GM12875 (cell line): ENCODE measurements at regions not wholly inside any gene's neighbourhood (a gene's known extent, or its start where the extent isn't known, plus 50 kb on each side); places are given as distances from the start of the nearest gene placed in this dataset.
"Not testable (repeated sequence)": the region's sequence is repeated elsewhere in the genome, so short reads cannot be mapped to it uniquely, and the experiment has no call there.

ENCODE experiments used
- H3K4me3 ChIP-seq: one replicate; pipeline ENCODE4 v1.5.1; 2011; ENCODE audit warnings: low read depth, low read length, control low read depth
- TF ChIP-seq, protein P1 (sequence below): IDR thresholded peaks from 2 replicates; pipeline ENCODE4 v1.5.1; 2011; ENCODE audit warnings: low read depth, mild to moderate bottlenecking, control low read depth, inconsistent platforms, low read length, moderate library complexity, borderline replicate concordance; ENCODE audit not compliant: insufficient read depth

DNA sequence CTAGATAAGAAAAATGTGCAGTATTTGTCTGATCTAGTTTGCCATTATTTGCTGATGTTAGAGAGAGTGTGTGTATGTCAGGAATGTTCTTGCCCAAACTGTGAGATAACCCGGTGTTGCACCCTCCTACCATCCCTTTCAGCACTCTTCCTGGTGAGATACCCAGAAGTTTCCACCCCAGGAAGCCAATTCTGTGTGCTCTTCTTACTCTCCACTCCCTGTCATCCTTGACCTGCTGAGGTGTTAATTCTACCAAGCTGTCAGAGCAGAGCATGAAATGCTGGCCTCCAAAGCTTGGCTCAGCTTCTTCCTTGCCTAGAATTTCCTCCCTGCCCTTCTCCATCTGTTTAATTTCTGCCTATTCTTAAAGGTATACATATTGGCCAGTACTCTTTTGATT is 237.3 kb upstream of the CNR1 start:
- H3K4me3 ChIP-seq, result no peak overlapping the region
- TF ChIP-seq, protein P1, sequence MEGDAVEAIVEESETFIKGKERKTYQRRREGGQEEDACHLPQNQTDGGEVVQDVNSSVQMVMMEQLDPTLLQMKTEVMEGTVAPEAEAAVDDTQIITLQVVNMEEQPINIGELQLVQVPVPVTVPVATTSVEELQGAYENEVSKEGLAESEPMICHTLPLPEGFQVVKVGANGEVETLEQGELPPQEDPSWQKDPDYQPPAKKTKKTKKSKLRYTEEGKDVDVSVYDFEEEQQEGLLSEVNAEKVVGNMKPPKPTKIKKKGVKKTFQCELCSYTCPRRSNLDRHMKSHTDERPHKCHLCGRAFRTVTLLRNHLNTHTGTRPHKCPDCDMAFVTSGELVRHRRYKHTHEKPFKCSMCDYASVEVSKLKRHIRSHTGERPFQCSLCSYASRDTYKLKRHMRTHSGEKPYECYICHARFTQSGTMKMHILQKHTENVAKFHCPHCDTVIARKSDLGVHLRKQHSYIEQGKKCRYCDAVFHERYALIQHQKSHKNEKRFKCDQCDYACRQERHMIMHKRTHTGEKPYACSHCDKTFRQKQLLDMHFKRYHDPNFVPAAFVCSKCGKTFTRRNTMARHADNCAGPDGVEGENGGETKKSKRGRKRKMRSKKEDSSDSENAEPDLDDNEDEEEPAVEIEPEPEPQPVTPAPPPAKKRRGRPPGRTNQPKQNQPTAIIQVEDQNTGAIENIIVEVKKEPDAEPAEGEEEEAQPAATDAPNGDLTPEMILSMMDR, result no peak

DNA sequence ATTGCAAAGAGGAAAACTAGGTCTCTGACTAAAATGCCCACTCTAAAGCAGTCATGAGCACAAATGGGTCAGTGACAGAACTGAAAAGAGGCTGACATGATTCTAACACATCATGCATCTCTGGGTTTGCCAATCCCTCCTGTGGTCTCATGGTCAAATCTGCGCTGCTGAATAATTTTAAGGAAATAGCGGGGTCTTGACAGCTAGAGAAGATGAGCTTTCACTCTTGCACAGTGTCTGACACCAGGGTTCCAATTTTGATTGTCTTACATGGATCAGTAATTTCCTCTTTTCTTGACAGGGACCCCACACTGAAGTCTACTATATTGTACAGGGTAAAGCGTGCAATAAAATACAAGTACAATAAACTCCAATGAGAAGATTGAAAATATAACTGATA is 236.8 kb upstream of the CNR1 start:
- TF ChIP-seq, protein P1, result no peak
- no peak overlapping the region for H3K4me3 ChIP-seq

DNA sequence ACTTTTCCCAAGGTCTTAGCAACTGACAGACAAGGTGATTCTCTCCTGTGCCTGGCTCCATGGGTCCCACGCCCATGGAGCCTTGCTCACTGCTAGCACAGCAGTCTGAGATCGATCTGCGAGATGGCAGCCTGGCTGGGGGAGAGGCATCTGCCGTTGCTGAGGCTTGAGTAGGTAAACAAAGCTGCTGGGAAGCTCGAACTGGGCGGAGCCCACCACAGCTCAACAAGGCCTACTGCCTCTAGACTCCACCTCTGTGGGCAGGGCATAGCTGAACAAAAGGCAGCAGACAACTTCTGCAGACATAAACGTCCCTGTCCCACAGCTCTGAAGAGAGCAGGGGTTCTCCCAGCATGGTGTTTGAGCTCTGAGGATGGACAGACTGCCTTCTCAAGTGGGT is 224.9 kb upstream of the CNR1 start:
- H3K4me3 ChIP-seq, result not testable (repeated sequence)

DNA sequence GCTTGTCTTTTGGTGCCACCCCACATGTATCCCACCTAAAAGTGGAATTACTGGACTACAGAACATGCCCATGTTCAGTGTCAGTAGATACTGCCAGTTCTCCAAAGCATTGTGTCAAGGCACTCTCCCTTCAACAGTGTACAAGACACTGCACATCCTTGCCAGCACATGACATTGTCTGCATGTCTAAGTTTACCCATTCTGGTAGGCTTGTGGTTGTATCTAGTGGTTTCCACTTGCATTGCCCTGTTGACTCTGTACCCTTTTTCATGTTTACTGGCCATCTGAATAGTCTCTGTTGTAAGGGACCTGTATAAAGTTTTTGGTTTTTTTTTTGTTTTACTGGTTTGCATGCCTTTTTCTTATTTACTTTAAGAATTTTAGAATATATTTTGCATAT is 222.4 kb upstream of the CNR1 start:
- H3K4me3 ChIP-seq, result no peak overlapping the region
- TF ChIP-seq, protein P1, result no peak

DNA sequence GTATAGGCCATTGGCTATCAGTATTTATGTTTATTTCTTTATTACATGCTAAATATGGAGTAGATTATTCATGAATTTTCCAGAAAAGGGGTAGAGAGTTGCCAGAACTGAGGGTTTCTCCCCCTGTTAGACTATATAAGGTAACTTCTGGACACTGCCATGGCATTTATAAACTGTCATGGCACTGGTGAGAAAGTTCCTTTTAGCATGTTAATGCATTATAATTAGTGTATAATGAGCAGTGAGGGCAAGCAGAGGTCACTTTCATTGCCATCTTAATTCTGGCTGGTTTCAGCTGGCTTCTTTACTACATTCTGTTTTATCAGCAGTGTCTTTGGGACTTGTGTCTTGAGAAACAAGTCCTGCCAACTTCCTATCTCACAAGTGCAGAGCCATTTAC is 220.0 kb upstream of the CNR1 start:
- H3K4me3 ChIP-seq, result no peak overlapping the region

DNA sequence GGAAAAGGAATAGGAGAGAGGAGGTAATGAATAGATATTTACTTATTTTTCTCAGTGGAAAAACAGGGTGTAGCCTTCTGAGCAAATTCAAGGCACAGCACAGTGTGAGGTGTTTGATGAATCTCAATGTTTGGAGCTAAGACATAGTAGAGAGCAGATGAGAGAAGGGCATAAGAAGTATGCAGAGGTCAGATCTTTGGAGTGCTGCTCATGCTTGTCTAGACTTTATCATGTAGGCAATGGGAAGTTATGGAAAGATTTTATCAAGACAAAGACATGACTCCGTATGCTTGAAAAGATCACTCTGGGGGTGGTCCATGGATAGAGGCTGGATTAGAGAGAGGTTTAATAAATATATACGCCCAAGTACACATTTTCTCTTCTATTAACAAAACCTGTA is 217.0 kb upstream of the CNR1 start:
- TF ChIP-seq, protein P1, result no peak
- no peak overlapping the region for H3K4me3 ChIP-seq

More for the DNA sequence above, 220.0 kb upstream of the CNR1 start:
- TF ChIP-seq, protein P1, result no peak

DNA sequence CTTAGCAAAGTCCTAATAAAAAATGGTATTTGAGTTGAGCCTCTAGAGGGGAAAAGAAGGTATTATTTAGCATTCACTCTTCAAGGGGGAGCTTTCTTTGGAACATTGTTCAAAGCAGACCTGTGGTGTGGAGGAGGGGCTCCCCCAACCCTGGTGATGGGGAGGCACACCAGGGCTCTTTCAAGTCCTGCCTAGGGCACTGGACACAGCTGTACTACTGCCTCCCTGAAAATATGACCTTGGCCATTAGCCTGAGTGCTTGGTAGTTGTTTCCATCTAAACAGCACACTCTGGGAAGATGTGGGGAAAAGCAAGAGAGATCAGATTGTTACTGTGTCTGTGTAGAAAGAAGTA is 215.1 kb upstream of the CNR1 start:
- no peak overlapping the region for H3K4me3 ChIP-seq
- TF ChIP-seq, protein P1, result no peak

DNA sequence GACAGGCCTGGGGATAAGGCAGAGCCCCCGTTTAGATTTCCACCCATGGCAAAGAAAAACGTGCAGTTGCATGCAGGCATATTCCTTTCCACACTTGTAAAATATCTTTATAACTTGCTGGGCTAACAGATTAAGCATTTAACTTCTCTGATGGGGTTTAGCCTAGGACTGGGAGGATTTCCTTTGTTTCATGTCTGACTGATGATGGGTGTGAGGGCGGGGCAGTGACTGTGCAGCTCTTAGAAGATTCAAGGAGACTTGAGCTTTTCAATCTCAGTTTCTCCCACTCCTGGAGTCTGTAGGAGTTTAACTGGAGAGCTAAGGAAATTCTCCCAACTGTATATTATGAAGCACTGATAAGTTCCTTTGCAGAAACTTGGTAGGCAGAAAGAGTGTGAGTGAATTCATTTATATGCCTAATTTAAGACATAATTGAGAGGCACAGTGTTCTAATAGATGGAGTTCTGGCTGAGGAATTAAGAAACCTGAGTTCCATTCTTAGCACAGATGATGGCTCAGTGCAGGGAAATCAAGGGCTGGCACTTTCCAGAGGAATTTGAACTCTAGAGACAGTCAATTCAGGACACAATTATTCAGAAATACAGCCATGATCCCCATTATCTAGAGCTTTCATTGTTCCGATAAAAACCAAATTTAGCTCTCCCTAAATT is 214.6 kb upstream of the CNR1 start:
- TF ChIP-seq, protein P1, result no peak
- H3K4me3 ChIP-seq, result no peak overlapping the region
